ENCODE measurements at regions not wholly inside any gene's neighbourhood (a gene's known extent, or its start where the extent isn't known, plus 50 kb on each side); places are given as distances from the start of the nearest gene placed in this dataset.

- no peak for DNase-seq (ENCODE audit: low read depth)
- TF ChIP-seq CTCF (IDR thresholded peaks at IDR 0.05; ENCODE audit: insufficient read depth, low read depth, low read length, missing control alignments) = no peak
These were observed 145.3 kb downstream of the SEC16B start for GRCh38 chr1:177824508-177824982.

GRCh38 chr1:177820213-177820612, 149.6 kb downstream of the SEC16B start:
- DNase-seq (ENCODE audit: low read depth) = no peak

More at GRCh38 chr1:177824508-177824982, 145.3 kb downstream of the SEC16B start:
- H3K4me3 ChIP-seq (ENCODE audit: low read length) = no peak overlapping the region

GRCh38 chr1:177817937-177818875, 151.7 kb downstream of the SEC16B start:
- DNase-seq (ENCODE audit: low read depth) = no peak
- TF ChIP-seq CTCF (IDR thresholded peaks at IDR 0.05; ENCODE audit: insufficient read depth, low read depth, low read length, missing control alignments) = no peak

More at GRCh38 chr1:177820213-177820612, 149.6 kb downstream of the SEC16B start:
- TF ChIP-seq CTCF (IDR thresholded peaks at IDR 0.05; ENCODE audit: insufficient read depth, low read depth, low read length, missing control alignments) = no peak
- no peak overlapping the region for H3K4me3 ChIP-seq (ENCODE audit: low read length)

GRCh38 chr1:177812650-177813049, 157.2 kb downstream of the SEC16B start:
- H3K4me3 ChIP-seq (ENCODE audit: low read length) = no peak overlapping the region
- no peak for DNase-seq (ENCODE audit: low read depth)
- no peak for TF ChIP-seq CTCF (IDR thresholded peaks at IDR 0.05; ENCODE audit: insufficient read depth, low read depth, low read length, missing control alignments)

More at GRCh38 chr1:177817937-177818875, 151.7 kb downstream of the SEC16B start:
- no peak overlapping the region for H3K4me3 ChIP-seq (ENCODE audit: low read length)

GRCh38 chr1:177812144-177812543, 157.7 kb downstream of the SEC16B start:
- no peak overlapping the region for H3K4me3 ChIP-seq (ENCODE audit: low read length)
- DNase-seq (ENCODE audit: low read depth) = no peak
- TF ChIP-seq CTCF (IDR thresholded peaks at IDR 0.05; ENCODE audit: insufficient read depth, low read depth, low read length, missing control alignments) = no peak

GRCh38 chr1:177811429-177811828, 158.4 kb downstream of the SEC16B start:
- no peak overlapping the region for H3K4me3 ChIP-seq (ENCODE audit: low read length)
- TF ChIP-seq CTCF (IDR thresholded peaks at IDR 0.05; ENCODE audit: insufficient read depth, low read depth, low read length, missing control alignments) = no peak
- no peak for DNase-seq (ENCODE audit: low read depth)

All from epithelial cell of esophagus (primary cell).